Neural cell (in vitro differentiated cells): ENCODE measurements at regions not wholly inside any gene's neighbourhood (a gene's known extent, or its start where the extent isn't known, plus 50 kb on each side); places are given as distances from the start of the nearest gene placed in this dataset.

Experiments
- H2AFZ ChIP-seq: fragments of 200-600, 300-800 bp; sonication (generic), shearing (Covaris generic); 2 replicates; pipeline ENCODE4 v1.6.0; 2014; ENCODE audit warnings: low read depth, mild to moderate bottlenecking, antibody characterized with exemption, low read length, moderate library complexity
- H3F3A ChIP-seq: fragments of 200-600 bp; shearing (Covaris generic); 2 replicates; pipeline ENCODE4 v1.6.1; 2016; ENCODE audit warnings: mild to moderate bottlenecking, moderate library complexity, mixed read lengths, antibody characterized with exemption, low read length; ENCODE audit not compliant: insufficient read depth, poor library complexity, severe bottlenecking
- H3K27ac ChIP-seq: fragments of 200-600, 300-800 bp; sonication (generic), shearing (Covaris generic); 2 replicates; pipeline ENCODE4 v1.5.1; 2014; ENCODE audit warnings: mild to moderate bottlenecking, low read length, moderate library complexity
- H3K27me3 ChIP-seq: fragments of 300-800, 200-600 bp; sonication (generic), shearing (Covaris generic); 2 replicates; pipeline ENCODE4 v1.6.0; 2014; ENCODE audit warnings: mild to moderate bottlenecking, low read depth, low read length, moderate library complexity; ENCODE audit not compliant: insufficient read depth
- H3K36me3 ChIP-seq: fragments of 300-800, 200-600 bp; sonication (generic), shearing (Covaris generic); 2 replicates; pipeline ENCODE4 v1.5.1; 2014; ENCODE audit warnings: mild to moderate bottlenecking, antibody characterized with exemption, low read length, moderate library complexity; ENCODE audit not compliant: insufficient read depth
- H3K4me2 ChIP-seq: fragments of 300-800, 200-600 bp; sonication (generic), shearing (Covaris generic); 2 replicates; pipeline ENCODE4 v1.6.0; 2014; ENCODE audit warnings: mild to moderate bottlenecking, low read length
- H3K4me3 ChIP-seq: fragments of 300-800, 200-600 bp; sonication (generic), shearing (Covaris generic); 2 replicates; pipeline ENCODE4 v1.5.1; 2014; ENCODE audit warnings: mild to moderate bottlenecking, low read length, moderate library complexity
- H3K79me2 ChIP-seq: fragments of 200-600 bp; shearing (Covaris generic); replicated peaks from 2 replicates; pipeline ENCODE4 v1.6.0; 2014; ENCODE audit warnings: mild to moderate bottlenecking, low read length, moderate library complexity; ENCODE audit not compliant: insufficient read depth
- H3K9ac ChIP-seq: fragments of 300-800, 200-600 bp; sonication (generic), shearing (Covaris generic); 2 replicates; pipeline ENCODE4 v1.6.1; 2016; ENCODE audit warnings: mild to moderate bottlenecking, low read length, mixed read lengths
- H3K9me2 ChIP-seq: fragments of 200-600 bp; shearing (Covaris generic); 2 replicates; pipeline ENCODE4 v1.6.1; 2016; ENCODE audit warnings: mild to moderate bottlenecking, low read length, mixed read lengths; ENCODE audit not compliant: insufficient read depth
- H3K9me3 ChIP-seq: fragments of 200-600, 300-800 bp; sonication (generic), shearing (Covaris generic); 2 replicates; pipeline ENCODE4 v1.6.1; 2016; ENCODE audit warnings: mild to moderate bottlenecking, mixed run types, low read length, moderate library complexity, mixed read lengths
- H4K20me1 ChIP-seq: fragments of 200-600 bp; shearing (Covaris generic); 2 replicates; pipeline ENCODE4 v1.6.1; 2016; ENCODE audit warnings: mild to moderate bottlenecking, mixed run types; ENCODE audit not compliant: insufficient read depth
- EP300 ChIP-seq: fragments of 450-650 bp; conservative IDR thresholded peaks from 2 replicates; pipeline ENCODE4 v1.6.1; 2014; ENCODE audit warnings: antibody characterized with exemption, mild to moderate bottlenecking, moderate library complexity; ENCODE audit not compliant: poor library complexity, severe bottlenecking
- EZH2 ChIP-seq: fragments of 200-600, 300-800 bp; shearing (Covaris generic), sonication (generic); IDR thresholded peaks from 2 replicates; pipeline ENCODE4 v1.6.1; 2014; ENCODE audit warnings: antibody characterized with exemption, low read length, borderline replicate concordance, mild to moderate bottlenecking; ENCODE audit not compliant: insufficient read depth, poor library complexity, severe bottlenecking
- MXI1 ChIP-seq: fragments of 450-650 bp; conservative IDR thresholded peaks from 2 replicates; pipeline ENCODE4 v1.6.1; 2014; ENCODE audit warnings: antibody characterized with exemption, mild to moderate bottlenecking; ENCODE audit not compliant: poor library complexity, severe bottlenecking
- POLR2AphosphoS5 ChIP-seq: IDR thresholded peaks from 2 replicates; pipeline ENCODE4 v1.6.1; 2012
- RAD21 ChIP-seq: fragments of 450-650 bp; conservative IDR thresholded peaks from 2 replicates; pipeline ENCODE4 v1.6.1; 2014; ENCODE audit warnings: antibody characterized with exemption, mild to moderate bottlenecking, moderate library complexity
- SMC3 ChIP-seq: fragments of 450-650 bp; conservative IDR thresholded peaks from 2 replicates; pipeline ENCODE4 v1.6.1; 2014; ENCODE audit warnings: antibody characterized with exemption, mild to moderate bottlenecking, moderate library complexity; ENCODE audit not compliant: poor library complexity
- TAF1 ChIP-seq: IDR thresholded peaks from 2 replicates; pipeline ENCODE4 v1.6.1; 2012; ENCODE audit warnings: low read depth
- TF ChIP-seq, protein P1 (sequence below): fragments of 450-650 bp; IDR thresholded peaks from 2 replicates; pipeline ENCODE4 v1.5.1; 2014; ENCODE audit warnings: antibody characterized with exemption, mild to moderate bottlenecking, moderate library complexity; ENCODE audit not compliant: poor library complexity, severe bottlenecking
- TF ChIP-seq, protein P2 (sequence below): IDR thresholded peaks from 2 replicates; pipeline ENCODE4 v1.6.1; 2012; ENCODE audit warnings: borderline replicate concordance

DNA sequence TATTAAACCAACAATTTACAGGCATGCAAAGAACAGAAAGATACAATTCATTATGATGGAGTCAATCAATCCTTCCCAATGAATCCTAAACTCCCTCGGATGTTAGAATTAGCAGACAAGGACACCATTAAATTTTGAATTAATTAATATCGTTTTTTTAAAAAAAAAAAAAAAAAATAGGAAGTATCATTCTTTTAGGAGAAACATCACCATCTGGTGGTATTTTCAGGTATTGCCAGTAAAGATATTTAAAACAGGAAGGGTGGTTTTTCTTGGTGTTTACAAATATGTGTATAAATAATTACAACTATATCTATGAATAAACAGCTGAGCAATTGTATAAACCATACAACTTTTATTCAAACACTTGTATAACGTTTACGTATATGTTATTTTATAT is 564.4 kb downstream of the HAO1 start:
- Histone ChIP-seq H3K9me2 (no peaks in the 10 kb centered on the region), H3K27me3 (no peaks in the 10 kb centered on the region), H3F3A (no peaks in the 10 kb centered on the region), H3K79me2 (no peaks in the 10 kb centered on the region), H3K9ac (no peak overlapping the region), H3K36me3 (no peaks in the 10 kb centered on the region), H3K4me2 (no peak overlapping the region), H3K4me3 (no peak overlapping the region), H2AFZ (no peak overlapping the region), H4K20me1 (no peaks in the 10 kb centered on the region), H3K27ac (no peak overlapping the region), H3K9me3 (peaks cover 4% of the 10 kb centered on the region)
- TF ChIP-seq, protein P1, sequence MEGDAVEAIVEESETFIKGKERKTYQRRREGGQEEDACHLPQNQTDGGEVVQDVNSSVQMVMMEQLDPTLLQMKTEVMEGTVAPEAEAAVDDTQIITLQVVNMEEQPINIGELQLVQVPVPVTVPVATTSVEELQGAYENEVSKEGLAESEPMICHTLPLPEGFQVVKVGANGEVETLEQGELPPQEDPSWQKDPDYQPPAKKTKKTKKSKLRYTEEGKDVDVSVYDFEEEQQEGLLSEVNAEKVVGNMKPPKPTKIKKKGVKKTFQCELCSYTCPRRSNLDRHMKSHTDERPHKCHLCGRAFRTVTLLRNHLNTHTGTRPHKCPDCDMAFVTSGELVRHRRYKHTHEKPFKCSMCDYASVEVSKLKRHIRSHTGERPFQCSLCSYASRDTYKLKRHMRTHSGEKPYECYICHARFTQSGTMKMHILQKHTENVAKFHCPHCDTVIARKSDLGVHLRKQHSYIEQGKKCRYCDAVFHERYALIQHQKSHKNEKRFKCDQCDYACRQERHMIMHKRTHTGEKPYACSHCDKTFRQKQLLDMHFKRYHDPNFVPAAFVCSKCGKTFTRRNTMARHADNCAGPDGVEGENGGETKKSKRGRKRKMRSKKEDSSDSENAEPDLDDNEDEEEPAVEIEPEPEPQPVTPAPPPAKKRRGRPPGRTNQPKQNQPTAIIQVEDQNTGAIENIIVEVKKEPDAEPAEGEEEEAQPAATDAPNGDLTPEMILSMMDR = peak; percentile 51
- TF ChIP-seq RAD21 (peak; percentile 27), TAF1 (no peak)

DNA sequence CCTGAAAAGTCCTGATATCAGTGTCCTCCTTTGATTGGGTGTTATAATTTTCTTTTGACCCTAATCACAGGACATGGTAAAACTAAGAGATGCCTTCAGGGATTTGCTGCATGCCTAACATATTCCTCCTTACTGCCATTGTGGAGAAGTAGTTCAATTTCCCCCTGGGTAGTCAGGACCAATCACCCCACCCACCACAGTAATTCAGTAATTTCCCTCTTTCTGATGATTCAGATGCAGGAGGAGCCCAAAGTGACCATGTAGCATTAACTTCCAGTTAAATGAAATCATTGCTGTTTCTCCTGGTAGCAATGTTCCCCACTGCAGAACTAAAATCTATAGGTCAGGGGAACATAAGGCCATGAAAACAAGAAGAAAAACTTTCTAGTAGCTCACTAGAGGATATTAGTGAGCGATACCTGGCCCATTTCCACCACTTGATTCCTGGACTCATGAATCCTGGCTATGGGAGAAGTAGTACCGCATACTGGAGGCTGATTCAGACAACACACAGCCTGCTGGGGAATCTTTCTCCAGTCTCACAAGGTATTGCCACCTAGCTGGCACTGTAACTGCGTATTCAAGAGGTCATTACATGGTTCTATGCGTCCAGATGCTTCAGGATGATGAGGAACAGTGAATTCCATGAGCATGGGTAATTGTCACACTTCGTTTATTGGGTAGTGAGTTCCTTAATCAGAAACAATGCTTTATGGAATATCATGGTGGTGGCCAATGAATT is 561.2 kb downstream of the HAO1 start:
- Histone ChIP-seq H3F3A (no peaks in the 10 kb centered on the region), H3K4me2 (no peak overlapping the region), H3K36me3 (no peaks in the 10 kb centered on the region), H3K27ac (no peak overlapping the region), H4K20me1 (no peaks in the 10 kb centered on the region), H3K9ac (no peak overlapping the region), H3K9me2 (no peaks in the 10 kb centered on the region), H2AFZ (no peak overlapping the region), H3K9me3 (peaks cover 4% of the 10 kb centered on the region), H3K27me3 (no peaks in the 10 kb centered on the region), H3K4me3 (no peak overlapping the region), H3K79me2 (no peaks in the 10 kb centered on the region)
- TF ChIP-seq EZH2 (no peak), MXI1 (no peak), SMC3 (no peak), RAD21 (no peak), EP300 (no peak), TAF1 (no peak), POLR2AphosphoS5 (no peak)
- TF ChIP-seq, protein P2, sequence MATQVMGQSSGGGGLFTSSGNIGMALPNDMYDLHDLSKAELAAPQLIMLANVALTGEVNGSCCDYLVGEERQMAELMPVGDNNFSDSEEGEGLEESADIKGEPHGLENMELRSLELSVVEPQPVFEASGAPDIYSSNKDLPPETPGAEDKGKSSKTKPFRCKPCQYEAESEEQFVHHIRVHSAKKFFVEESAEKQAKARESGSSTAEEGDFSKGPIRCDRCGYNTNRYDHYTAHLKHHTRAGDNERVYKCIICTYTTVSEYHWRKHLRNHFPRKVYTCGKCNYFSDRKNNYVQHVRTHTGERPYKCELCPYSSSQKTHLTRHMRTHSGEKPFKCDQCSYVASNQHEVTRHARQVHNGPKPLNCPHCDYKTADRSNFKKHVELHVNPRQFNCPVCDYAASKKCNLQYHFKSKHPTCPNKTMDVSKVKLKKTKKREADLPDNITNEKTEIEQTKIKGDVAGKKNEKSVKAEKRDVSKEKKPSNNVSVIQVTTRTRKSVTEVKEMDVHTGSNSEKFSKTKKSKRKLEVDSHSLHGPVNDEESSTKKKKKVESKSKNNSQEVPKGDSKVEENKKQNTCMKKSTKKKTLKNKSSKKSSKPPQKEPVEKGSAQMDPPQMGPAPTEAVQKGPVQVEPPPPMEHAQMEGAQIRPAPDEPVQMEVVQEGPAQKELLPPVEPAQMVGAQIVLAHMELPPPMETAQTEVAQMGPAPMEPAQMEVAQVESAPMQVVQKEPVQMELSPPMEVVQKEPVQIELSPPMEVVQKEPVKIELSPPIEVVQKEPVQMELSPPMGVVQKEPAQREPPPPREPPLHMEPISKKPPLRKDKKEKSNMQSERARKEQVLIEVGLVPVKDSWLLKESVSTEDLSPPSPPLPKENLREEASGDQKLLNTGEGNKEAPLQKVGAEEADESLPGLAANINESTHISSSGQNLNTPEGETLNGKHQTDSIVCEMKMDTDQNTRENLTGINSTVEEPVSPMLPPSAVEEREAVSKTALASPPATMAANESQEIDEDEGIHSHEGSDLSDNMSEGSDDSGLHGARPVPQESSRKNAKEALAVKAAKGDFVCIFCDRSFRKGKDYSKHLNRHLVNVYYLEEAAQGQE = no peak
- TF ChIP-seq, protein P1 = no peak
